H1 (cell line): ENCODE measurements at regions not wholly inside any gene's neighbourhood (a gene's known extent, or its start where the extent isn't known, plus 50 kb on each side); places are given as distances from the start of the nearest gene placed in this dataset.

Source experiments
- CTCF ChIA-PET: fragments of 300-600 bp; sonication (Branson Sonifier 250); formaldehyde crosslinking; loops from one replicate; lab custom pipeline; 2021; ENCODE audit not compliant: partially characterized antibody; lab: Charles Lee
- POLR2A ChIA-PET: fragments of 300-600 bp; sonication (Branson Sonifier 250); formaldehyde crosslinking; loops from one replicate; lab custom pipeline; 2021; ENCODE audit warnings: inconsistent platforms; ENCODE audit not compliant: partially characterized antibody; lab: Charles Lee
- DNase-seq, 2 experiments: peaks; one replicate each; pipeline versions ENCODE4 v3.0.0 to v3.0.0-alpha.2; 2010 to 2022; ENCODE audit warnings: low spot score in 2 of 2, low read depth in 1 of 2, mixed read lengths in 1 of 2
- FAIRE-seq: peaks from 2 replicates; lab custom pipeline; 2011; peaks lifted over from hg19 to GRCh38; lab: Jason Lieb, UNC
- H2AFZ ChIP-seq: 2 replicates; pipeline ENCODE4 v1.8.1; 2012; ENCODE audit warnings: low read length, inconsistent platforms
- H2AK5ac ChIP-seq: 2 replicates; pipeline ENCODE4 v1.6.1; 2013; ENCODE audit warnings: low read depth, low read length
- H2BK120ac ChIP-seq: replicated peaks from 2 replicates; pipeline ENCODE3; 2013; ENCODE audit warnings: low read depth, low read length, inconsistent platforms
- H2BK12ac ChIP-seq: 2 replicates; pipeline ENCODE4 v1.6.1; 2013; ENCODE audit warnings: low read depth, low read length
- H2BK15ac ChIP-seq: 2 replicates; pipeline ENCODE4 v1.6.1; 2013; ENCODE audit warnings: low read length
- H2BK20ac ChIP-seq: 2 replicates; pipeline ENCODE4 v1.6.1; 2013; ENCODE audit warnings: low read length
- H2BK5ac ChIP-seq: 2 replicates; pipeline ENCODE4 v1.6.1; 2013; ENCODE audit warnings: low read depth, low read length
- H3K14ac ChIP-seq: 2 replicates; pipeline ENCODE4 v1.6.1; 2013; ENCODE audit warnings: inconsistent platforms; ENCODE audit not compliant: insufficient read length
- H3K18ac ChIP-seq: 2 replicates; pipeline ENCODE4 v1.6.1; 2013; ENCODE audit warnings: low read length; ENCODE audit errors: extremely low read depth
- H3K23ac ChIP-seq: 2 replicates; pipeline ENCODE4 v1.6.1; 2013; ENCODE audit warnings: inconsistent platforms; ENCODE audit not compliant: insufficient read length
- H3K23me2 ChIP-seq: 2 replicates; pipeline ENCODE4 v1.6.1; 2013; ENCODE audit warnings: low read depth, low read length
- H3K27ac ChIP-seq: 2 replicates; pipeline ENCODE4 v1.6.1; 2011; ENCODE audit warnings: low read depth, low read length, inconsistent platforms
- H3K27me3 ChIP-seq, 4 experiments: replicated peaks in 1 of 4; 1 replicate in 1 of 4; 2 replicates in 3 of 4; pipeline versions ENCODE4 v1.6.1 to v1.8.1; 2011 to 2013; ENCODE audit warnings: low read length in 3 of 4, mild to moderate bottlenecking in 3 of 4, inconsistent platforms in 2 of 4, mixed read lengths in 2 of 4, moderate library complexity in 1 of 4; ENCODE audit not compliant: control insufficient read depth in 3 of 4, insufficient read depth in 3 of 4; ENCODE audit errors: extremely low read depth in 1 of 4
- H3K36me3 ChIP-seq, 4 experiments: 2 replicates each; pipeline versions ENCODE4 v1.6.1 to v1.8.1; 2011 to 2013; ENCODE audit warnings: mild to moderate bottlenecking in 4 of 4, low read length in 3 of 4, moderate library complexity in 2 of 4, control low read depth in 1 of 4, inconsistent platforms in 1 of 4; ENCODE audit not compliant: insufficient read depth in 4 of 4, control insufficient read depth in 2 of 4
- H3K4ac ChIP-seq: replicated peaks from 2 replicates; pipeline ENCODE3; 2013; ENCODE audit warnings: low read length, low read depth, mixed read lengths, inconsistent platforms; ENCODE audit not compliant: insufficient read length
- H3K4me1 ChIP-seq, 4 experiments: replicated peaks in 1 of 4; 1 replicate in 1 of 4; 2 replicates in 3 of 4; pipeline versions ENCODE4 v1.6.1 to v1.8.1; 2011 to 2013; ENCODE audit warnings: low read length in 3 of 4, inconsistent platforms in 2 of 4, mixed read lengths in 1 of 4; ENCODE audit not compliant: insufficient read depth in 4 of 4, control insufficient read depth in 3 of 4
- H3K4me2 ChIP-seq, 2 experiments: 2 replicates each; pipeline versions ENCODE4 v1.6.1 to v1.8.1; 2011 to 2013; ENCODE audit warnings: low read depth in 2 of 2, low read length in 2 of 2, control low read depth in 1 of 2, inconsistent platforms in 1 of 2, mild to moderate bottlenecking in 1 of 2; ENCODE audit not compliant: insufficient read depth in 1 of 2
- H3K4me3 ChIP-seq, 4 experiments: fragments of 200-600, 300-600 bp in 1 of 4; sonication (generic), shearing (Covaris generic), sonication (Bioruptor Twin) in 1 of 4; 2 replicates each; pipeline versions ENCODE4 v1.5.1 to v1.8.1; 2011 to 2016; ENCODE audit warnings: low read length in 4 of 4, low read depth in 3 of 4, control low read depth in 2 of 4, inconsistent platforms in 2 of 4, mild to moderate bottlenecking in 2 of 4, mixed read lengths in 1 of 4, moderate library complexity in 1 of 4; ENCODE audit not compliant: insufficient read depth in 2 of 4; ENCODE audit errors: extremely low read depth in 1 of 4
- H3K56ac ChIP-seq: replicated peaks from 2 replicates; pipeline ENCODE3; 2013; ENCODE audit warnings: low read depth, mild to moderate bottlenecking, mixed read lengths, low read length, inconsistent platforms; ENCODE audit not compliant: insufficient read length
- H3K79me1 ChIP-seq: 2 replicates; pipeline ENCODE4 v1.6.1; 2013; ENCODE audit warnings: low read depth, low read length, control low read depth
- H3K79me2 ChIP-seq, 2 experiments: 2 replicates each; pipeline versions ENCODE4 v1.6.1 to v1.8.1; 2012 to 2013; ENCODE audit warnings: low read length in 2 of 2, mild to moderate bottlenecking in 2 of 2, inconsistent platforms in 1 of 2; ENCODE audit not compliant: insufficient read depth in 2 of 2, control insufficient read depth in 1 of 2
- H3K9ac ChIP-seq, 4 experiments: replicated peaks in 1 of 4; 1 replicate in 1 of 4; 2 replicates in 3 of 4; pipeline versions ENCODE4 v1.6.1 to v1.8.1; 2011 to 2013; ENCODE audit warnings: low read depth in 3 of 4, low read length in 3 of 4, control low read depth in 2 of 4, mild to moderate bottlenecking in 2 of 4, moderate library complexity in 2 of 4, inconsistent platforms in 1 of 4; ENCODE audit errors: extremely low read depth in 1 of 4
- H3K9me3 ChIP-seq, 2 experiments: 2 replicates each; pipeline versions ENCODE4 v1.6.1 to v1.8.1; 2012 to 2013; ENCODE audit warnings: mild to moderate bottlenecking in 2 of 2, moderate library complexity in 2 of 2, control low read depth in 1 of 2, inconsistent platforms in 1 of 2, low read depth in 1 of 2, low read length in 1 of 2, mixed read lengths in 1 of 2; ENCODE audit not compliant: insufficient read depth in 2 of 2
- H4K20me1 ChIP-seq, 2 experiments: replicated peaks in 1 of 2; 2 replicates each; pipeline versions ENCODE3 to v1.8.1; 2011 to 2013; ENCODE audit warnings: inconsistent platforms in 2 of 2, low read length in 2 of 2, mild to moderate bottlenecking in 1 of 2; ENCODE audit not compliant: insufficient read depth in 2 of 2, control insufficient read depth in 1 of 2
- H4K5ac ChIP-seq: 2 replicates; pipeline ENCODE4 v1.6.1; 2013; ENCODE audit warnings: low read length, low read depth, mixed read lengths, inconsistent platforms; ENCODE audit not compliant: insufficient read length
- H4K8ac ChIP-seq: 2 replicates; pipeline ENCODE4 v1.8.0; 2013; ENCODE audit warnings: mild to moderate bottlenecking, moderate library complexity, low read length, inconsistent platforms; ENCODE audit not compliant: insufficient read depth; ENCODE audit errors: extremely low read depth
- H4K91ac ChIP-seq: replicated peaks from 2 replicates; pipeline ENCODE3; 2013; ENCODE audit warnings: low read length, mixed read lengths, inconsistent platforms; ENCODE audit not compliant: insufficient read length
- JUN ChIP-seq: IDR thresholded peaks from 2 replicates; pipeline ENCODE4 v1.6.1; 2011; ENCODE audit warnings: low read depth, mild to moderate bottlenecking, improper control_type of control experiment, low read length
- JUND ChIP-seq: IDR thresholded peaks from 2 replicates; pipeline ENCODE4 v1.6.1; 2011; ENCODE audit warnings: mild to moderate bottlenecking, improper control_type of control experiment, low read length
- RFX5 ChIP-seq: IDR thresholded peaks from 2 replicates; pipeline ENCODE4 v1.6.1; 2011; ENCODE audit warnings: low read depth, low read length, improper control_type of control experiment, borderline replicate concordance
- SIX5 ChIP-seq: IDR thresholded peaks from 2 replicates; pipeline ENCODE4 v1.6.1; 2011; ENCODE audit warnings: mild to moderate bottlenecking, low read depth, low read length
- ZNF274 ChIP-seq: IDR thresholded peaks from 2 replicates; pipeline ENCODE4 v1.7.0; 2012; ENCODE audit warnings: low read length, borderline replicate concordance; ENCODE audit errors: extremely low read depth
- WGBS, 2 experiments: shearing (Covaris generic) in 1 of 2; methylation state at CpG; one replicate each; pipeline versions ENCODE4 v1.1.6 to v1.1.7; 2013 to 2015; ENCODE audit warnings: low lambda C conversion rate in 2 of 2, mixed read lengths in 2 of 2, inconsistent platforms in 1 of 2, low coverage in 1 of 2, missing lambda C conversion rate in 1 of 2; ENCODE audit not compliant: insufficient replicate concordance in 2 of 2, insufficient coverage in 1 of 2, insufficient read length in 1 of 2; ENCODE audit errors: extremely low coverage in 1 of 2, missing lambda C conversion rate in 1 of 2; 5-methylcytosine and 5-hydroxymethylcytosine counted together

DNA sequence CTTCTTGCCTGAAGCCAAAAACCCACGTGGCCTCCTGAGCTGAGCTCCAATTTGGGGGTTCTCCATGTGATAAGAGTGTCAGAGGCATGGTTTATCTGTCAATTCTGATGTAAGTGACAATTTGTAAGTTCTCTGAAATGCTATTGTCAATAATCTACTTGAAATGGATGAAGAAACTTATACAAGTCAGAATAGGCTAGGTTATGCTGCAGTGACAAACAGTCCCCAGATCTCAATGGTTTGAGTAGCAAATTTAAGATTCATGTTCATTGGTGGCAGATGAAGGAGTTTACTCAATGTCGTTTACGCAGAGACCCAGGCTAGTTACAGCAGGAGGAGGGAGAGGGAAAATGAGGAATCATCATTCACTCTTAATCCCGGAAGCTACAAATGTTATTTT lies 352.4 kb downstream of the KIF16B start:
- no peak for TF ChIP-seq SIX5
- no peak for TF ChIP-seq JUN
- TF ChIP-seq JUND = no peak
- TF ChIP-seq ZNF274 = no peak
- no peak for TF ChIP-seq RFX5
- Histone ChIP-seq H3K79me1 (no peaks in the 10 kb centered on the region), H2BK120ac (no peak overlapping the region), H3K56ac (no peak overlapping the region), H3K4ac (no peak overlapping the region), H4K8ac (no peak overlapping the region), H2BK20ac (0 out of 2 replicates have a peak overlapping the region, but pooled peaks have one; percentile 34), H3K23ac (no peak overlapping the region), H3K4me1 (no peaks in the 10 kb centered on the region), H3K79me2 (no peaks in the 10 kb centered on the region), H3K14ac (no peak overlapping the region), H4K5ac (no peak overlapping the region), H3K9me3 (peaks cover 4 to 6% of the 10 kb centered on the region in 2 experiments; a peak in 1 of 4 replicates), H3K18ac (no peak overlapping the region), H2BK15ac (no peak overlapping the region), H3K36me3 (no peaks in the 10 kb centered on the region), H3K27me3 (no peaks in the 10 kb centered on the region), H3K4me3 (no peak overlapping the region), H3K27ac (no peak overlapping the region), H3K4me2 (no peak overlapping the region), H2AK5ac (no peak overlapping the region), H4K91ac (no peak overlapping the region), H3K9ac (no peak overlapping the region), H3K23me2 (no peaks in the 10 kb centered on the region), H2BK5ac (no peak overlapping the region), H2BK12ac (no peak overlapping the region), H2AFZ (no peak overlapping the region), H4K20me1 (no peaks in the 10 kb centered on the region)
- 86% methylated on average over 4 of the region's 4 CpGs; no CpG with 5 or more reads in 1 of the 2 experiments for WGBS, 2 experiments
- POLR2A ChIA-PET = no interaction called here
- no peak for FAIRE-seq
- DNase-seq = no peak
- CTCF ChIA-PET = no interaction called here
